BJ (cell line): ENCODE measurements at regions not wholly inside any gene's neighbourhood (a gene's known extent, or its start where the extent isn't known, plus 50 kb on each side); places are given as distances from the start of the nearest gene placed in this dataset.

Experiments used
- CTCF ChIA-PET: fragments of 350-600 bp; formaldehyde crosslinking; extraction: SDS; loops from one replicate; lab custom pipeline; 2021; ENCODE audit warnings: antibody characterized with exemption, inconsistent platforms; lab: Yijun Ruan, JAX
- POLR2A ChIA-PET: fragments of 300-600 bp; sonication (Branson Sonifier 250); formaldehyde crosslinking; extraction: SDS; loops from one replicate; lab custom pipeline; 2021; ENCODE audit warnings: antibody characterized with exemption; lab: Charles Lee
- DNase-seq: peaks from one replicate; pipeline ENCODE4 v3.0.0-alpha.2; 2011; ENCODE audit warnings: low read depth
- H3K27me3 ChIP-seq: 2 replicates; pipeline ENCODE4 v1.6.0; 2011; ENCODE audit warnings: low read length; ENCODE audit not compliant: control insufficient read depth, insufficient read depth
- H3K36me3 ChIP-seq: 2 replicates; pipeline ENCODE4 v1.5.1; 2011; ENCODE audit warnings: low read length; ENCODE audit not compliant: control insufficient read depth, insufficient read depth
- H3K4me3 ChIP-seq: 2 replicates; pipeline ENCODE4 v1.5.1; 2011; ENCODE audit warnings: low read depth, mild to moderate bottlenecking, control low read depth, low read length
- CTCF ChIP-seq: IDR thresholded peaks from 2 replicates; pipeline ENCODE4 v1.5.1; 2011; ENCODE audit warnings: low read depth, mild to moderate bottlenecking, control low read depth, inconsistent platforms, low read length, moderate library complexity; ENCODE audit not compliant: insufficient read depth

- Histone ChIP-seq H3K36me3 (no peaks in the 10 kb centered on the region), H3K27me3 (no peaks in the 10 kb centered on the region), H3K4me3 (no peak overlapping the region)
- CTCF ChIA-PET = interaction anchor here (1.0 to 1.5 kb wide), 3 partner anchors 11 to 177 kb away, joined by 3 read pairs; no protein-coding TSS in a partner anchor
- DNase-seq = no peak
- POLR2A ChIA-PET = no interaction called here
- TF ChIP-seq CTCF = no peak
Measured at GRCh38 chr21:28703861-28704260, 288.8 kb downstream of the LTN1 start.

- Histone ChIP-seq H3K36me3 (no peaks in the 10 kb centered on the region), H3K4me3 (no peak overlapping the region), H3K27me3 (no peaks in the 10 kb centered on the region)
- ChIA-PET POLR2A (no interaction called here), CTCF (interaction anchor here (0.6 to 1.3 kb wide), 2 partner anchors 29 to 45 kb away, joined by 3 read pairs; no protein-coding TSS in a partner anchor)
- TF ChIP-seq CTCF = no peak
- no peak for DNase-seq
Measured at GRCh38 chr21:28699596-28700259, 292.9 kb downstream of the LTN1 start.

GRCh38 chr21:28699186-28699585, 293.5 kb downstream of the LTN1 start:
- DNase-seq = no peak
- no peak for TF ChIP-seq CTCF
- ChIA-PET POLR2A (no interaction called here), CTCF (no interaction called here)
- Histone ChIP-seq H3K36me3 (no peaks in the 10 kb centered on the region), H3K4me3 (no peak overlapping the region), H3K27me3 (no peaks in the 10 kb centered on the region)

- no peak for TF ChIP-seq CTCF
- Histone ChIP-seq H3K4me3 (no peak overlapping the region), H3K27me3 (no peaks in the 10 kb centered on the region), H3K36me3 (no peaks in the 10 kb centered on the region)
- no peak for DNase-seq
- CTCF ChIA-PET = no interaction called here
- POLR2A ChIA-PET = no interaction called here
Measured at GRCh38 chr21:28696844-28697410, 295.8 kb downstream of the LTN1 start.

GRCh38 chr21:28693476-28693875, 299.2 kb downstream of the LTN1 start:
- Histone ChIP-seq H3K36me3 (no peaks in the 10 kb centered on the region), H3K27me3 (no peaks in the 10 kb centered on the region), H3K4me3 (no peak overlapping the region)
- TF ChIP-seq CTCF = no peak
- ChIA-PET POLR2A (no interaction called here), CTCF (no interaction called here)
- no peak for DNase-seq
